ENCODE measurements at regions not wholly inside any gene's neighbourhood (a gene's known extent, or its start where the extent isn't known, plus 50 kb on each side); places are given as distances from the start of the nearest gene placed in this dataset.

DNA sequence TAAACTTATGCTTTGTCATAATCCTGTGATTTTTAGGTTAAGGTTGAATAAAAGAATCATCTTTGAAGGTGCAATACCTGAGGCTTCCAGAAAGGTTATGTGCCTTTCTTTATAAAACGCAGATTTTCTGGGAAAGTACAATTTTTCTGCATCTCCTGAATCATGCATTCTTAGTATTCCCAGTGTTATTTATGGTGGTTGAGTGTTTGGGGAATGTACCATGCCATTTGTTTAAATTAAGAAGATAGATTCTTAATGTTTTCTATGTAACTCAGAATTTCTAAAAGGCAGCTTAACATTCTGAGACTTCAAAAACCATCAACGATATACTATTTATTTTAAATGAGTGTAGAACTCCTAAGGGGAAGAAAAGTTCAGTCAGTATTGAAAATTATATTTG, 108.1 kb upstream of the FBN2 start:
- no peak for ATAC-seq
- intact Hi-C loops (cut with DNase I), result no loop called here
- Histone ChIP-seq H3K4me3 (no peak overlapping the region), H3K27me3 (no peaks in the 10 kb centered on the region), H3K4me1 (no peaks in the 10 kb centered on the region), H3K9me3 (no peaks in the 10 kb centered on the region), H3K36me3 (no peaks in the 10 kb centered on the region), H3K27ac (no peak overlapping the region)
- TF ChIP-seq, protein P1, sequence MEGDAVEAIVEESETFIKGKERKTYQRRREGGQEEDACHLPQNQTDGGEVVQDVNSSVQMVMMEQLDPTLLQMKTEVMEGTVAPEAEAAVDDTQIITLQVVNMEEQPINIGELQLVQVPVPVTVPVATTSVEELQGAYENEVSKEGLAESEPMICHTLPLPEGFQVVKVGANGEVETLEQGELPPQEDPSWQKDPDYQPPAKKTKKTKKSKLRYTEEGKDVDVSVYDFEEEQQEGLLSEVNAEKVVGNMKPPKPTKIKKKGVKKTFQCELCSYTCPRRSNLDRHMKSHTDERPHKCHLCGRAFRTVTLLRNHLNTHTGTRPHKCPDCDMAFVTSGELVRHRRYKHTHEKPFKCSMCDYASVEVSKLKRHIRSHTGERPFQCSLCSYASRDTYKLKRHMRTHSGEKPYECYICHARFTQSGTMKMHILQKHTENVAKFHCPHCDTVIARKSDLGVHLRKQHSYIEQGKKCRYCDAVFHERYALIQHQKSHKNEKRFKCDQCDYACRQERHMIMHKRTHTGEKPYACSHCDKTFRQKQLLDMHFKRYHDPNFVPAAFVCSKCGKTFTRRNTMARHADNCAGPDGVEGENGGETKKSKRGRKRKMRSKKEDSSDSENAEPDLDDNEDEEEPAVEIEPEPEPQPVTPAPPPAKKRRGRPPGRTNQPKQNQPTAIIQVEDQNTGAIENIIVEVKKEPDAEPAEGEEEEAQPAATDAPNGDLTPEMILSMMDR (IDR thresholded peaks at IDR 0.05), result no peak
- no peak for TF ChIP-seq POLR2A (IDR thresholded peaks at IDR 0.05)
- no peak for DNase-seq
- WGBS (ENCODE audit: insufficient coverage, low coverage, low lambda C conversion rate, missing lambda C conversion rate), result 39% methylated on average over 2 of the region's 2 CpGs

DNA sequence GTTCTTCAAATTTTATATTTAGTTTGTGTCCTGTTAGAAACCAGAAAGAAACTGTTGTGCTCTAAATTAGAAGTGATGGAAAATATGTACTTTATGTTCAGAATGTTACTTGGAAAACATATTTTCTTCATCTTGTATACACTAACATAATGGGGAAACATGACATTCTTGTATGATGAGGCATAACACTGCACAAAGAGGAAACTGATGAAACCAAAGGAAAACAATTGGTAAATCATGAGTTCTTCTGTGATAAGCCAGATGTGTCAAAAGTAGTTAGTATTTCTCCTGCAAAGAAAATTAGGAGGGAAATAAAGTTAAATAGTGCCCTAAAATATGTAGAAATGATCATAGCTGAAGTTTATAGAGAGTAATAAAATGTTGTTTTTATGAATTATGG, 111.1 kb upstream of the FBN2 start:
- ATAC-seq, result no peak
- Histone ChIP-seq H3K9me3 (no peaks in the 10 kb centered on the region), H3K27ac (no peak overlapping the region), H3K4me1 (no peaks in the 10 kb centered on the region), H3K4me3 (no peak overlapping the region), H3K27me3 (no peaks in the 10 kb centered on the region), H3K36me3 (no peaks in the 10 kb centered on the region)
- TF ChIP-seq, protein P1 (IDR thresholded peaks at IDR 0.05), result no peak
- TF ChIP-seq POLR2A (IDR thresholded peaks at IDR 0.05), result no peak
- intact Hi-C loops (cut with DNase I), result no loop called here
- DNase-seq, result no peak

DNA sequence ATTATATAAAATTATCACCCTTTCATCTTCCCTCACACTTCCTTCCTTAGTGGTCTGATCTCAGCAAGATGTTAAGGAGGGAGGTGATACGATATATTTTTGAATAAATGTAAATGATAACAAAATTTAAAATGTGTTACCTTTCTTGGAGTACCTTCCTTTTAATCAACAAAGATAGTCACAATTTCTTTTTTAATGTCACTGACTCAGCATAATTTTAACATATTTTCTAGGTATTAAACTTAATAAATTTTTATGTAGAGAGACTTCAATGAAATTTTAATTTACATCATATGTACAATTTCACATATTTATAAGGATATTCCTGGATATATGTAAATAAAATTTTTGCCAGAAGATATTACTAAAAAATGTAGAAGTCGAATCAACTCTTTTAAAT, 125.0 kb upstream of the FBN2 start:
- Histone ChIP-seq H3K9me3 (no peaks in the 10 kb centered on the region), H3K4me1 (no peaks in the 10 kb centered on the region), H3K4me3 (no peak overlapping the region), H3K27me3 (no peaks in the 10 kb centered on the region), H3K36me3 (no peaks in the 10 kb centered on the region), H3K27ac (no peak overlapping the region)
- ATAC-seq (no peak), DNase-seq (no peak)
- 38% methylated on average over 2 of the region's 2 CpGs for WGBS (ENCODE audit: insufficient coverage, low coverage, low lambda C conversion rate, missing lambda C conversion rate)
- intact Hi-C loops (cut with DNase I), result no loop called here
- TF ChIP-seq POLR2A (IDR thresholded peaks at IDR 0.05), result no peak
- TF ChIP-seq, protein P1 (IDR thresholded peaks at IDR 0.05), result no peak

DNA sequence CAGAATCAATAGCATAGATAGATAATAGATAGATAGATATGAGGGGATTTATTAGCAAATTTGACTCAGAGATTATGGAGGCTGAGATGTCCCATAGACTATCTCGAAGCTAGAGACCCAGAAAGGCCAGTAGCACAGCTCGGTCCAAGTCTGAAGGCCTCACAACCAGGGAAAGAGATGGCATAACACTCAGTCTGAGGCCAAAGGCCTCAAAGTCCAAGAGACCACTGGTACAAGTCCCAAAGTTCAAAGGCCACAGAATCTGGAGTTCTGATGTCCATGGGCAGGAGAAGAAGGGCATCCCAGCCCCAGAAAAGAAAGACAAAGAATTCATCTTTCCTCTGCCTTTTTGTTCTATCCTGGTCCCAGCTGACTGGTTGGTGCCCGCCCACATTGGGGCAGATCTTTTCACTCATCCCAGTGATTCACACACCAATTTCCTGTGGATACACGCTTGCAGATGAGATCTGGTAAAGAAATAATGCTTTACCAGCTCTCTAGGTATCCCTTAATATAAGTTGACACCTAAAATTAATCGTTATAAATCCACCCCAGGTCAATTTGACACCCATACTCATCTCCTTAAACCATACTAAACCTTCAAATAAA, 127.8 kb upstream of the FBN2 start:
- H3K9me3 ChIP-seq, result no peaks in the 10 kb centered on the region
- no peak for ATAC-seq
- intact Hi-C loops (cut with DNase I), result no loop called here

More for the DNA sequence above, 127.8 kb upstream of the FBN2 start:
- TF ChIP-seq POLR2A (IDR thresholded peaks at IDR 0.05), result no peak
- TF ChIP-seq, protein P1 (IDR thresholded peaks at IDR 0.05), result no peak
- Histone ChIP-seq H3K27ac (no peak overlapping the region), H3K4me1 (no peaks in the 10 kb centered on the region), H3K27me3 (no peaks in the 10 kb centered on the region), H3K4me3 (no peak overlapping the region), H3K36me3 (no peaks in the 10 kb centered on the region)
- 30% methylated on average over 5 of the region's 5 CpGs for WGBS (ENCODE audit: insufficient coverage, low coverage, low lambda C conversion rate, missing lambda C conversion rate)
- DNase-seq, result no peak
